Cardiac fibroblast (primary cell): ENCODE measurements at regions not wholly inside any gene's neighbourhood (a gene's known extent, or its start where the extent isn't known, plus 50 kb on each side); places are given as distances from the start of the nearest gene placed in this dataset.

Experiments used
- DNase-seq, 2 donors: peaks; one replicate each; pipeline versions ENCODE4 v3.0.0 to v3.0.0-alpha.2; 2010; ENCODE audit warnings: low read depth in 2 of 2
- H3K4me3 ChIP-seq, 2 donors: replicated peaks in 1 of 2; 1 replicate in 1 of 2; 2 replicates in 1 of 2; pipeline ENCODE4 v1.5.1; 2011; ENCODE audit warnings: low read depth in 2 of 2, low read length in 2 of 2, mild to moderate bottlenecking in 2 of 2, moderate library complexity in 1 of 2
- CTCF ChIP-seq: IDR thresholded peaks from one replicate; pipeline ENCODE4 v1.5.1; 2011; ENCODE audit warnings: low read depth, mild to moderate bottlenecking, low read length, inconsistent platforms

GRCh38 chr15:24621630-24622215 lies 53.9 kb upstream of the NPAP1 start:
- no peak for DNase-seq

More at GRCh38 chr15:24621630-24622215, 53.9 kb upstream of the NPAP1 start:
- TF ChIP-seq CTCF = no peak
- H3K4me3 ChIP-seq = no peak overlapping the region
